ENCODE measurements at regions not wholly inside any gene's neighbourhood (a gene's known extent, or its start where the extent isn't known, plus 50 kb on each side); places are given as distances from the start of the nearest gene placed in this dataset.

DNA sequence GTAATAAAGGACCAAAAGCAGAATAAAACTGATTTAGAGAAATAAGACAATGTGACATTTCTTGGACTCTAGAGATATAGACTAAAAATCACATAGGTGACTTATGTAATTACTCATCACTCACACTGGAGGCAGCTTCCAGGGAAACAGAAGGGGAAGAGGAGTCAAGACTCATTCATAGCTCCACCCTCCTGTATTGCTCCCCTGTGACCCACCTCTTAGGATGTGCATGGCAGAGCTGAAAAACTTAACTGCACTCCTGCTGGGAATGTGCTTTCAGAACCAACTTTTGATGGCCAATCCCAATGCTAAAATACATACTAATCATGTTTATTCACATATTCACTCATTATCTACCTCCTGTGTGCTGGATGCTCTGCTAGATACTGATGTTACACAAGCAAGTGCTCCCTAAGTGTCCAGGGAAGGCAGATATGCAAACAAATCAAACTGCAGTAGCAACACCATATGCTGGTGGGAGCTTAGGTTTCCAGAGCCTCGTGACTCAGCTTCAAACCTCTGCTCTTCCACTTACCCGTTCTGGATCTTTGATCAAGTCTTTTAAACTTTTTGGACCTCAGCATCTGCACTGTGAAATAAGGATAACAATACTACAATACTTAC lies 316.1 kb downstream of the GALC start:
- TF ChIP-seq CTCF (IDR thresholded peaks at IDR 0.05) (no peak), POLR2A (IDR thresholded peaks at IDR 0.05) (no peak)
